OCI-LY3 (cell line): ENCODE measurements at regions not wholly inside any gene's neighbourhood (a gene's known extent, or its start where the extent isn't known, plus 50 kb on each side); places are given as distances from the start of the nearest gene placed in this dataset.

Experiments used
- H2AFZ ChIP-seq: fragments of 200-600, 300-600 bp; shearing (Covaris generic); 2 replicates; pipeline ENCODE4 v1.6.0; 2014; ENCODE audit warnings: antibody characterized with exemption, low read depth, low read length
- H3K27ac ChIP-seq: fragments of 200-600, 300-600 bp; sonication (generic); 2 replicates; pipeline ENCODE4 v1.5.1; 2014; ENCODE audit warnings: mild to moderate bottlenecking, low read length, moderate library complexity, mixed read lengths
- H3K27me3 ChIP-seq: fragments of 200-600, 300-600 bp; sonication (generic); 2 replicates; pipeline ENCODE4 v1.6.1; 2014; ENCODE audit warnings: low read depth, low read length, mixed read lengths
- H3K36me3 ChIP-seq: fragments of 200-600, 300-600 bp; sonication (generic); replicated peaks from 2 replicates; pipeline ENCODE3; 2014; ENCODE audit warnings: low read depth, low read length, mixed read lengths
- H3K4me1 ChIP-seq: fragments of 300-600, 200-600 bp; sonication (generic); 2 replicates; pipeline ENCODE4 v1.6.1; 2014; ENCODE audit warnings: low read length, mixed read lengths
- H3K4me2 ChIP-seq: fragments of 200-600, 300-600 bp; sonication (generic); 2 replicates; pipeline ENCODE4 v1.6.1; 2014; ENCODE audit warnings: low read length, mixed read lengths
- H3K4me3 ChIP-seq: fragments of 300-600, 200-600 bp; sonication (generic); 2 replicates; pipeline ENCODE4 v1.5.1; 2014; ENCODE audit warnings: antibody characterized with exemption, mild to moderate bottlenecking, low read length, moderate library complexity
- H3K79me2 ChIP-seq: fragments of 300-600, 200-600 bp; shearing (Covaris generic); 2 replicates; pipeline ENCODE4 v1.6.1; 2014; ENCODE audit warnings: mild to moderate bottlenecking, low read length, mixed read lengths
- H3K9ac ChIP-seq: fragments of 300-600, 200-600 bp; shearing (Covaris generic); 2 replicates; pipeline ENCODE4 v1.6.0; 2014; ENCODE audit warnings: mild to moderate bottlenecking, low read length, moderate library complexity
- H3K9me3 ChIP-seq: fragments of 200-600, 300-600 bp; shearing (Covaris generic); 2 replicates; pipeline ENCODE4 v1.6.1; 2014; ENCODE audit warnings: low read length, mixed read lengths; ENCODE audit not compliant: insufficient read depth
- H4K20me1 ChIP-seq: fragments of 200-600, 300-600 bp; sonication (generic); 2 replicates; pipeline ENCODE4 v1.6.1; 2016; ENCODE audit warnings: low read length, mixed read lengths; ENCODE audit not compliant: insufficient read depth
- CTCF ChIP-seq: fragments of 200-600, 300-600 bp; sonication (generic); IDR thresholded peaks from 2 replicates; pipeline ENCODE4 v1.5.1; 2014; ENCODE audit warnings: antibody characterized with exemption, low read length, low read depth
- EZH2phosphoT487 ChIP-seq: fragments of 200-600 bp; shearing (Covaris generic); IDR thresholded peaks from 2 replicates; pipeline ENCODE4 v1.6.1; 2018; ENCODE audit warnings: antibody characterized with exemption, mixed run types, low read depth

GRCh38 chr3:20488151-20488550 is 302.1 kb upstream of the SGO1 start:
- H3K4me3 ChIP-seq = no peak overlapping the region
- no peak for TF ChIP-seq CTCF
- TF ChIP-seq EZH2phosphoT487 = no peak
- no peaks in the 10 kb centered on the region for H3K79me2 ChIP-seq
- peaks cover 9% of the 10 kb centered on the region; the same call in 1 of the 2 replicates for H3K9me3 ChIP-seq
- H4K20me1 ChIP-seq = no peaks in the 10 kb centered on the region
- no peak overlapping the region for H2AFZ ChIP-seq
- H3K36me3 ChIP-seq = no peaks in the 10 kb centered on the region
- H3K4me1 ChIP-seq = peaks cover 9% of the 10 kb centered on the region
- H3K27me3 ChIP-seq = no peaks in the 10 kb centered on the region
- H3K9ac ChIP-seq = no peak overlapping the region
- H3K4me2 ChIP-seq = no peak overlapping the region
- H3K27ac ChIP-seq = no peak overlapping the region

DNA sequence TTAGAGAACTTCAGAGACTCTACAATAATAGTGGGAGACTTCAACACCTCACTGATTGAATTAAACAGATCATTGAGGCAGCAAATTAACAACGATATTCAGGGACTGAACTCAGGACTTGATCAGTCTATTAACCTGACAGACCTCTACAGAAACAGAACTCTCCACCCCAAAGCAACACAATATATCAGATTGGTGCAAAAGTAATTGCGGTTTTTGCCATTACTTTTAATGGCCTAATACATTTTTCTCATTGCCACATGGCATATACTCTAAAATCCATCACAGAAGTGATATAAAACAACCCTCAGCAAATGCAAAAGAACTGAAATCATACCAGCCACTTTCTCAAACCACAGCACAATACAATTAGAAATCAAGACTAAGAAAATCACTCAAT is 298.1 kb upstream of the SGO1 start:
- H2AFZ ChIP-seq = no peak overlapping the region
- no peak for TF ChIP-seq EZH2phosphoT487
- TF ChIP-seq CTCF = no peak
- no peak overlapping the region for H3K27ac ChIP-seq
- no peaks in the 10 kb centered on the region for H3K4me1 ChIP-seq
- no peak overlapping the region for H3K9ac ChIP-seq
- no peaks in the 10 kb centered on the region for H3K79me2 ChIP-seq
- no peaks in the 10 kb centered on the region for H4K20me1 ChIP-seq
- H3K27me3 ChIP-seq = no peaks in the 10 kb centered on the region
- no peak overlapping the region for H3K4me2 ChIP-seq
- H3K4me3 ChIP-seq = no peak overlapping the region
- H3K36me3 ChIP-seq = no peaks in the 10 kb centered on the region
- peaks cover 10% of the 10 kb centered on the region; the same call in 1 of the 2 replicates for H3K9me3 ChIP-seq

DNA sequence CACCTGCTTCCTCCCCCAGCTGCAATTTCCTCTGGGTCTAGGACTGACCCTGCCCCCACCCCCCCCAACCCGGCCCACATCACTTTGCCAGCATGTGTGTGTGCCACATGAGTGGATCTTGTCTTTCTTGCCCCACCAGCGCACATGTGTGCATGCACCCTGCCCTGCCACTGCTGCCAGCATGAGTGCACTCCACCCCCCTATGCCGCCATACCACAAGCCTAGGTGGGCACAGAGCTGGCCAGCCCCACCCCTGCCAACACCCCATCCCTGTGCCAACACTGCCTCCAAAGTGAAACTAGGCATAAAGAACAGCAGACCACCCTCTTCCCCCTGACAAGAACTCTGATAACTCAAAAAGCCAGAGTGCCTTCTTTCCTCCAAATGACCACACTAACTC is 296.3 kb upstream of the SGO1 start:
- H3K4me3 ChIP-seq = no peak overlapping the region
- H3K79me2 ChIP-seq = no peaks in the 10 kb centered on the region
- no peaks in the 10 kb centered on the region for H3K27me3 ChIP-seq
- no peak for TF ChIP-seq CTCF
- no peak for TF ChIP-seq EZH2phosphoT487
- no peaks in the 10 kb centered on the region for H3K36me3 ChIP-seq
- H4K20me1 ChIP-seq = no peaks in the 10 kb centered on the region
- H3K27ac ChIP-seq = no peak overlapping the region
- peaks cover 10% of the 10 kb centered on the region; the same call in 1 of the 2 replicates for H3K9me3 ChIP-seq
- H3K4me2 ChIP-seq = no peak overlapping the region
- no peak overlapping the region for H2AFZ ChIP-seq
- no peaks in the 10 kb centered on the region for H3K4me1 ChIP-seq
- H3K9ac ChIP-seq = no peak overlapping the region

DNA sequence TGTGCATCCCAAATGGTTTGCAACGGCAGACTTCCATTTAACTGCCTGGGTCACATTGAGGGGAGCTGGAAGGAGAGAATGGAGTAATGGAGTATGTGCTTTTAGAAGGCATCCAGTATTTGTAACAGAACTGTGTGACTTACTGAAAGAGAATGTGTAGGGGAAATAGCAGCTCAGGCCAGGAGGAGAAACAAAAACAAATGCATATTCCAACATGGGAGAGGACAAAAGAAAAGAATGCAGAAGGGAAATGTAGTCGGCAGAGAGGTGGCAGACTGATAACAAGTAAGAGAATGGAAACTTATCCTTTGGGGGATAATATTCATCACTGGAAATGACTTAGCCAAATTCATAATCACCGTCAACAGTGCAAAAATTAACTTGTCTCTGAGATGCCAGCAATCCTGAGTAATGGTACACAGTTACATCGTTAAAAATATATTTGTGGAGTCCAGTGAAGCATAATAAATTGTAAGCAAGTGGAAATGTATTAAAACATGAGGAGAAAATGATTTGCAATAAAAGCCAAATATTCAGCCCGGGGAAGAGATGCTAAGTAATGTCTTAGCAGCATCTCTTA is 294.9 kb upstream of the SGO1 start:
- Histone ChIP-seq H3K9ac (no peak overlapping the region), H2AFZ (no peak overlapping the region), H3K4me1 (no peaks in the 10 kb centered on the region), H3K79me2 (no peaks in the 10 kb centered on the region), H4K20me1 (no peaks in the 10 kb centered on the region), H3K9me3 (peaks cover 10% of the 10 kb centered on the region; the same call in 1 of the 2 replicates), H3K27ac (no peak overlapping the region), H3K36me3 (no peaks in the 10 kb centered on the region), H3K27me3 (no peaks in the 10 kb centered on the region), H3K4me2 (no peak overlapping the region), H3K4me3 (no peak overlapping the region)
- TF ChIP-seq CTCF (no peak), EZH2phosphoT487 (no peak)
